Neural cell (in vitro differentiated cells): ENCODE measurements at regions not wholly inside any gene's neighbourhood (a gene's known extent, or its start where the extent isn't known, plus 50 kb on each side); places are given as distances from the start of the nearest gene placed in this dataset.

Experiments used
- CTCF ChIP-seq: fragments of 450-650 bp; IDR thresholded peaks from 2 replicates; pipeline ENCODE4 v1.5.1; 2014; ENCODE audit warnings: antibody characterized with exemption, mild to moderate bottlenecking, moderate library complexity; ENCODE audit not compliant: poor library complexity, severe bottlenecking
- EZH2 ChIP-seq: fragments of 200-600, 300-800 bp; shearing (Covaris generic), sonication (generic); IDR thresholded peaks from 2 replicates; pipeline ENCODE4 v1.6.1; 2014; ENCODE audit warnings: antibody characterized with exemption, low read length, borderline replicate concordance, mild to moderate bottlenecking; ENCODE audit not compliant: insufficient read depth, poor library complexity, severe bottlenecking
- POLR2AphosphoS5 ChIP-seq: IDR thresholded peaks from 2 replicates; pipeline ENCODE4 v1.6.1; 2012
- REST ChIP-seq: IDR thresholded peaks from 2 replicates; pipeline ENCODE4 v1.6.1; 2012; ENCODE audit warnings: borderline replicate concordance
- TAF1 ChIP-seq: IDR thresholded peaks from 2 replicates; pipeline ENCODE4 v1.6.1; 2012; ENCODE audit warnings: low read depth

GRCh38 chr4:105015750-105016149 lies 130.9 kb upstream of the TET2 start:
- TF ChIP-seq CTCF (no peak), POLR2AphosphoS5 (no peak), REST (no peak), TAF1 (no peak), EZH2 (no peak)
